HUDEP-2 (cell line): ENCODE measurements at regions not wholly inside any gene's neighbourhood (a gene's known extent, or its start where the extent isn't known, plus 50 kb on each side); places are given as distances from the start of the nearest gene placed in this dataset.

ENCODE experiments used
- DNase-seq, 76 experiments: peaks; one replicate each; lab custom pipeline; 2025; ENCODE audit not compliant: unreplicated experiment in 76 of 76; lab: John Stamatoyannopoulos, UW

DNA sequence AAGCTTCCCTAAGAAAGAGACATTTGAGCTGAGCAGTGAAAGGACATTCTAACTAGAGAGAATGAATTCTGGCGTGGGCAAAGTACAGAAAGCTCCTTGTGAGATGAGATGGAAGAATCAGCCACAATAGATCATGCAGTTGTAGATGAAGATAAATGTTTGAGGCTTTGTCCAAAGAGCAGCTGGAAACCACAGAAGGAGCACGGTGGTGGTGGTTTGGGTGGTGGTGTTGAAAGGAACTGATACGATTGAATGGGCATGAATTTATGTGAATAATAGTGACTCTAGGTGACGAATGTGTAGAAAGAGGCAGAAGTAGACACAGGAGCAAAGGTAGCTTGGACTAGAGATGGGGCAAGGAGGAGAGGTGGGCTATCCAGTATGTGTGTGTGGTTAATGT is 260.5 kb upstream of the TMTC1 start:
- no peak for DNase-seq

DNA sequence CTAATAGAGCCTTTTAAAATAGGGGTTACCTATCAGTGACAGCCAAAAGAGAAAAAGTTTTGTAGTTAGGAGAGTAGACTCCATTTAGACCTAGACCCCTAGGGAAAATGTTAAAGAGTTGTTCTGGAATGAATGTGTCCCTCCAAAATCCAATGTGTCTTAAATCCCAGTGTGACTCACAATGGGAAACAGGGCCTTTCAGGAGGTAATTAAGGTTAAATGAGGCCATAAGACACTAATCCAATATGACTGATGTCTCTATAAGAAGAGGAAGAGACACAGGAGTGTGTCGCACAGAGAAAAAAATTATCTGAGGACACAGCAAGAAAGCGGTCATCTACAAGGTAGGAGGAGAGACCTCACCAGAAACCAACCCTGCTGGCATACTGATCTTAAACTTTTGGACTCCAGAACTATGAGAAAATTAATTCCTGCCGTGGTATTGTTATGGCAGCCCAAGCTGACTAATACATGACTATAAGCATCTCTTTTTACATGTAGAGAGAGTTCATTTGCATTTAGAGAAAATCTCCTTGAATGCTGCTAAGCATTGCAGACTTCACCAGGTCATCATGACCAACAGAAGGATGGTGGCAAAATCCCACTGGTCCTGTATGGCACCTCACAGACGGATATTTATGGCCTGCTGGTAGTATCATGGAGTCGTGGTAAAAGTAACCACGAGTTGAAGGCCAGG is 259.6 kb upstream of the TMTC1 start:
- DNase-seq = no peak

- DNase-seq = no peak
These were observed 257.4 kb upstream of the TMTC1 start for GRCh38 chr12:30041096-30041495.

DNA sequence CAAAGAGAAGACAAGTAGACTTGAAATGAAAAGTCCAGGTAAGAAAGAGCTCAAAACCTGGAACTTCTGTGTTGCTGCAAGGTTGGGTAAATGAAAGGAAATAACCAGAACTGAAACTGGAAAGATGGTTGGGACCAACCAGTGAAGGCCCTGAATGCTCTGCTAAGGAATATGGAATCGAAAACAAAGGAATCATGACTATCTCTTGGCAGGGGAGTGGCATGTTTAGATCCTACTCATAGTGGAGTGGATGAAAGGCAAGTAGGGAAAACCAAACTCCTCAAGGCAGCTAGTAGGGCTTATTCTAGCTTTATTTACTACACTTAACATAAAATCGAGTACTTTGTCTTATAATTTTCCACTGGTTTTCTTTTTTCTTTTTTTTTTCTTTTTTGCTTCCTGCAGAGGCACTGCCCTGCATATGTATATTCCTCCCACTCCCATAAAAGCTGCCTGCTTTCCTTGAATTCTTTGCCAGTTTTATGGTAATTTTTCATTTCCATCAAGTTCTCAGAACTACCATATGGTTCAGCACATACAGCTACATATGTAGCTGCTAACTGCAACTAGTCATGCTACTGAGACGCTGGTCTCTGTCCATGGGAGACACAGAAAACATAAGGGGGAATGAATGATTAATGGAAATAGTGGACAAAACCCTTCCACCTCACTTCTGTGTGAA is 247.1 kb upstream of the TMTC1 start:
- DNase-seq = no peak

- no peak for DNase-seq
These were observed 243.0 kb upstream of the TMTC1 start for GRCh38 chr12:30026621-30027234.

DNA sequence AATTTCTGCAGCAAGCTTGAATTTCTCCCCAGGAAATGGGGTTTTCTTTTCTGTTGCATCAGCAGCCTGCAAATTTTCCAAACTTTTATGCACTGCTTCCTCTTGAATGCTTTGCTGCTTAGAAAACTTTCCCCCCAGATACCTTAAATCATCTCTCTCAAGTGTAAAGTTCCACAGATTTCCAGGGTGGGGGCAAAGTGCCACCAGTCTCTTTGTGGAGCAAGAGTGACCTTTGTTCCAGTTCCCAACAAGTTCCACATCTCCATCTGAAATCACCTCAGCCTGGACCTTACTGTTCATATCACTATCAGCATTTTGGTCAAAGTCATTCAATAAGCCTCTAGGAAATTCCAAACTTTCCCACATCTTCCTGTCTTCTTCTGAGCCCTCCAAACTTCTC is 241.6 kb upstream of the TMTC1 start:
- no peak for DNase-seq

- DNase-seq = no peak
These were observed 239.4 kb upstream of the TMTC1 start for GRCh38 chr12:30023186-30023585.

DNA sequence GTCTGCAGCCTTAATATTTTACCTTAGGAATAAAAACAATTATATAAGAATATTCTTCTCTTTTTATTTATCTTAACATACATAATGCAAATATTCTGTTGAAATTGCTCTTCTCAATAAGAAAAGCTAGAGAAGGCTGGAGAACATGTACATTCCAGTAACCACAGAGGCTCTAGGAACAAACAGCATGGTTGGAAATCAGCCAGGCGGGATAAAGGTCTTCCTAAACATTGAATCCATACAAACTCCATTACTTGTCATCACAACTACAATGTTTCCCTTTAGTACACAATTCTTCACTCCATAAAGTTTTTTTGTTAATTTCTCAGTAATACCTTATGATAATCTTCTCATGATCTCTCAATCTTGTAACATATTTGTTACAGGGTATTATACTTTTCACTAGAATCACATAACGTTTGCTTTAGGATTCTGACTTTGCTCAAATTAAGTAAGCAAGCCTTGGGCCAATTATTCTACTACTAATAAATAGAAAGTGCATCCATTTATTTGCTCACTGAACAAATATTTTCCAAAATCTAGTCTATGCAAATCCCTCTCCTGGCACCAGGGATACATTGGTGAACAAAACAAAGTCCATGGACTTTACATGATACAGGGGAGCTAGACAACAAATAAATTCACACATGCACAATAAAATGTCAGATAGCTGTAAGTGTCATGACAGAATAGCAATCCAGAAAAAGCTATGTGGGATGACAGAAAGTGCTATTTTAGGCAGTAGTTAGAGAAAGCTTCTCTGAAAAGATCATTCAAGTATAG is 237.5 kb upstream of the TMTC1 start:
- DNase-seq = no peak

DNA sequence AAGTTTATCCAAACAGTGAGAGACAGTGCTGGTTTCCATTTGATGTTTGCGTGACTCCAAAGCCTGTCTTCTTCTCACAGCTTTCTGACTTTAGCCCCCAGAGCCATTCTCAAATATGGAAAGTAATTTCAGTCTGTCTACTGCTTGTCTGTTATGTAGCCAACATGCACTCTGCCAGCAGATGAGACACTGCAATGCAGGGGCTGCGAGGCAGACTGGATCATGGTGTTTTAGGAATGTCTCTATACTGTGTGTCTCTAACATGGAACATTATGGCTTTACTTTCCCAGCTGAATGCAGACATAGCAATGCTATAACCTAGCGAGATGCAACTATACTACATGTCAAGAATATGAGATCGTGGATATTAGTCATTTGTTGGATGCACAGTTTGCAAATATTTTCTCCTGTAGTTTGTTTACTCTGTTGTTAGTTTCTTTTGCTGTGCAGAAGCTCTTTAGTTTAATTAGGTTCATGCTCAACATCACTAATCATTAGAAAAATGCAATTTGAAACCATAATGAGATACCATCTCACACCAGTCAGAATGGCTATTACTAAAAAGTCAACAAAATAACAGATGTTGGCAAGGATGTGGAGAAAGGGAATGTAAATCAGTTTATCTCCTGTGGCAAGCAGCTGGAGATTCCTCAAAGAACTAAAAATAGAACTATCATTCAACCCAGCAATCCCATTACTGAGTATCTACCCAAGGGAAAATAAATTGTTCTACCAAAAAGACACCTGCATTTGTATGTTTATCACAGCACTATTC is 235.8 kb upstream of the TMTC1 start:
- no peak for DNase-seq

GRCh38 chr12:30016540-30017055 is 232.9 kb upstream of the TMTC1 start:
- DNase-seq = no peak

GRCh38 chr12:30015631-30016337 is 232.0 kb upstream of the TMTC1 start:
- no peak for DNase-seq

DNA sequence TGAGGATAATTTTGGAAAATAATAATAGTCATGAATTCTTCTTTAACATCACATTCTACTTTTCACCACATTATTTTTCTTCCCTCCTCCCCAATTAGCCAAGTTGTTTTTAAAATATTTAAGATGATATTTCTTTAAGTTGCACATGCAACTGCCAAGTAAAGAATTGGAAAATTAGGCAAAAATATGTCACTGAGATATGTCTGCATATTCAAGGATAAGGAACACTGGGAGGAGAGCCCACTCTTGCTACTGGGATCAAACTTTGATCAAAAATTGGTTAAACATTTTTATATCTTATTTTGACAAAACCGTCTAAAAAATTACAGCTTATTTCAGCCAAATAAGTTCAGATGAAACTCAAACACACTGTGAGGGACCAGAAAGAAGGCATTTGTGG is 231.2 kb upstream of the TMTC1 start:
- DNase-seq = no peak

DNA sequence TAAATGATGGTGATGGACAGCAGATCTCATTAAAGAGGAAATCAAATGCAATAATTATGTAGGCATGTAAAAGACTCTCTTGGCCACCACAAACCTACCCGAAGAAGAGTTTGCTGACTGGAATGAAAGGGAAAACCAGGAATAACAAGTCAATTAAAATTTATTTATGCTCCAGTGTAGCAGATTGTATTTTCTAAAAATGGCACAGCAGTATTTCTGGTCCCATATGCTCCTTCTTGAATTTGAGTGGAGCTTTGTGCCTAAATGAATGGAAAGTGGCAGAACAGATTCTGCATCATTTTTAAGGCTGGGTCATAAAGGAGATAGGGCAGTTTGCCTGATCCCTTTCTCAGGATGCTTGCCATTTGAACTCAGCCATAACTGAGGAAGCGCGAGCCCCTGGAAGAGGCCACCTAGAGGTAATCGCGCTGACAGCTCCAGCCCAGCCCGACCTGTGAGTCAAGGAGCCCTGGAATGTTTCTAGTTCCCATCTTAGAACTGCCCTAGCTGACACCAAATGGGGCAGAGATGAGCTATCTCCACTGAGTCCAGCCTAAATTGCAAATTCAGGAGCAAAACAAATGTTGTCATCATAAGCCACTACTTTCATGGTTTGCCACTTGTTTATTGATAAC is 229.2 kb upstream of the TMTC1 start:
- DNase-seq = no peak

DNA sequence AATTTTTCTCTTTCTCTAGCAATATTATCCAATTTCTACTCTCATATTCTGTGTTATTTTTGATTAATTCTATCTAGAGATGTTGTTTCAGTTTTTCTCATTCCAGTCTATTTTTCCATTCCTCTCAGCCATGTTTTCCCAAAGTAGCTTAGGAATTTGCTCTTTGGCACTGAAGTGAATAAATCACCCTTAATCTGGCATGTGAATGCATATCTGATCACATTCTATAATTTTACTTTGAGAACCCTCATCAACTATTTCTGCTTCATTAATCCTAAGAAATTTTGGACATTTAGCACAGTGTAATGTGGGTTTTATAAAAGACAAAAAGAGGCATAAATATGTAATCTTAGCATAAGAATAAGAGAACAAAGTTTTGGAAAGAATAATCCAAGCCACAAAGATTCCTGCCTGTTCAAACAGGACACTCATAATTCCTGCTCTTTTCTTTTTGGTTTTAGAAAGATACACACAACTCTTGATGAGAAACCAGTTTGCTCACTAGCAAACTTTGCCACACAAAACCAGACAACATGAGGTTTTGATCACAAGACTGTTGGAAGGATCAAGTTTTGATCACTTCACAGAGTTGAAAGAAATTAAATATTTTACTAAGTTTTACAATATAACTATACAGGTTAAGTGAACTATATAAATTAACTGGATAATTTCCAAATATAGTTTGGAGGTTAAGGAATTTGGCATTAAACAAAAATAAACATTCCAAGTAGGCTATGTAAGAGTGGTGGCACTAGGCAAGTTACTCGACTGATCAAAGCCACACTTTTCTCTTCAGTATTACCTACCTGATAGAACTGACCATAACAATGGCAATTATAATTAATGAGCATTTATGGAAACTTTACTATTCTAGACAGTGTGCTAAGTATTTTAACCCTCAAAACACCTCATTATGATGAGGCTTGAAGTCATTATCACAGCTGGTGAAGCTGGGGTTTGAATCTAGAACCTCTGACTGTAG is 226.6 kb upstream of the TMTC1 start:
- DNase-seq = no peak

DNA sequence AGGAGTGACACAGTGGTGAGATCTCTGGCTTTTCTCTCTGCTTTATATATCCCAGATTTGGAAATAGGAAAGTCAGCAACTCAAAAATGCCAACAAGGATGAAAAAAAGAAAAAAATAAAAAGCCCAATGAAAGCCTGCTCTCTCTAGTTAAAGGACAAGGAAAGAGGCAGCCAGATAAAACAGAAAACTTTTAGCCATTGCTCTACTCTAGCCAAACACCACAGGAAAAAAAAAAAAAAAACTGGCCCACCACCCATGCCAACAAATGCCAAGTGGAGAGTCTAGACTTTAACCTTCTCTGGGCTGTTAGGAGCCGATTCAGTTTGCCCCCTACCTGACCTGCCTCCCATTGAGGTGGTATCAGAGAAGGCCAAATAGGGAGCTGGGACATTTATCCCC is 222.3 kb upstream of the TMTC1 start:
- no peak for DNase-seq

DNA sequence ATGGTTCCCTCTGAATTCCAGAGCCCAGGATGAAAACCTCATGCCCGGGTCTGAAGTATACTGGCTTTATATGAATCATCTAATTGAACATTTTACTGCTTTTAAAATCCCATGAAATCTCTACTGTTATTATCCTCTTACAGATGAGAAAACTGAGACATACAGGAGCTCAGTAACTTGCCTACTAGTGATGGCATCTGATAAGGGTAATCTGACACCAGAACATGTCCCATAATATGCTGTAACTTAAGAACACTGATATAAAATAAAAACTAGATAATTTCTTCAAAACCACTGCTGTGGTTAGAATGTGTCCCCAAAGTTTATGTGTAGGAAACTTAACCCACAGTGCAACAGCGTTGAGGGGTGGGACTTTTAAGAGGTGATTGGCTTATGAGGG is 219.6 kb upstream of the TMTC1 start:
- DNase-seq = no peak

GRCh38 chr12:30002677-30003076 is 218.9 kb upstream of the TMTC1 start:
- no peak for DNase-seq

DNA sequence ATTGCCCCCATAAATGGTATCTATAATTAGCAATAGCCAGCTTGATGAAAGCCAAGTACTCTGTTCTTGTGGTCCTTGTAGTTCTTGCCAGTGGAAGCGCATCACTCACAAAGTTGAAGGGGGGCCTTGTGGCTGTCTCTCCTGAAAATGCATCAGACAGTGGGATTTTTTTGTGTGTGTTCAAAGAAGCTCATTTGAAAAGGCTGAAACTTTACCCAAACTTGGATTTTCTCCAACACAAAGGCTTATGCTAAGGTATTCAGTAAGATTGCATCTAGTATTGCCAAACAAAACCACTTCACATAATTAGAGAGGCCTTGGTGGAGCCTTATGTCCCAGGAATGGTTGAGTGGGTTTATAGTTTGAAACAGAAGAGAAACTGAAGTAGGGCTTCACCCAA is 216.7 kb upstream of the TMTC1 start:
- no peak for DNase-seq
